ENCODE measurements at regions not wholly inside any gene's neighbourhood (a gene's known extent, or its start where the extent isn't known, plus 50 kb on each side); places are given as distances from the start of the nearest gene placed in this dataset.
A peak's percentile ranks its signal among the peaks of the same experiment; 100 is the strongest.

- TF ChIP-seq CHD7 (IDR thresholded peaks at IDR 0.05; ENCODE audit: insufficient replicate concordance, low read length) = no peak
- TF ChIP-seq SIN3A (conservative IDR thresholded peaks at IDR 0.05 in 1 of 2, IDR thresholded peaks at IDR 0.05 in 1 of 2; ENCODE audit: low read depth in 1 of 2, low read length in 2 of 2) = no peak
- no peak for TF ChIP-seq E2F6 (IDR thresholded peaks at IDR 0.05)
- TF ChIP-seq CTBP2 (IDR thresholded peaks at IDR 0.05; ENCODE audit: borderline replicate concordance, insufficient read depth, insufficient read length, low read length) = no peak
- TF ChIP-seq, protein P1, sequence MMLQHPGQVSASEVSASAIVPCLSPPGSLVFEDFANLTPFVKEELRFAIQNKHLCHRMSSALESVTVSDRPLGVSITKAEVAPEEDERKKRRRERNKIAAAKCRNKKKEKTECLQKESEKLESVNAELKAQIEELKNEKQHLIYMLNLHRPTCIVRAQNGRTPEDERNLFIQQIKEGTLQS (IDR thresholded peaks at IDR 0.05; ENCODE audit: insufficient read depth, low read depth, low read length) = no peak
- TF ChIP-seq ATF2 (IDR thresholded peaks at IDR 0.05; ENCODE audit: low read length) = no peak
- peak; percentile 40; the same call in 1 of the 2 replicates for TF ChIP-seq SP1 (IDR thresholded peaks at IDR 0.05; ENCODE audit: low read depth, low read length)
- peak in 1 of 2 experiments; percentile 55 for TF ChIP-seq BCL11A (IDR thresholded peaks at IDR 0.05; ENCODE audit: low read depth in 2 of 2, low read length in 2 of 2)
Measured at GRCh38 chr2:122999821-123000220, 1025.3 kb upstream of the CNTNAP5 start (continued).
